ENCODE measurements at regions not wholly inside any gene's neighbourhood (a gene's known extent, or its start where the extent isn't known, plus 50 kb on each side); places are given as distances from the start of the nearest gene placed in this dataset.

DNA sequence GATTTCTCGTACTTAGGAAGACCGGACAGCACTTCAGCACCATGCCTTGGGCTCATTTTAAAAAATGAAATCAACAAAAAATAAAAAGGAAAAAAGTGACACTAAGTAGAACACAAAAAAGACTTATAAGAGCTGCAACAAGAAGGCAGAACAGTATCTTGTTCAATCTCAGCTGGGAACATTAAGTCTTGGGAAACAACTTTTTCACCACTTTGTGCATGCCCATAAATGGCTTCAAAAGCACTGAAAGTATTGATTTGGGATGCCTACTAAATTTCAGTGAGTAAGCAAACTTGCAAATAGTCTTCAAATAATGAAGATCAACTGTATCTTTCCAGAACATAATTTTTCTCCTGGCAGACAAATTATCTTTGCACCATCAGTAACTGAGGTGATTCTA, 489.3 kb downstream of the NXPH1 start:
- Histone ChIP-seq H3K4me1 (no peaks in the 10 kb centered on the region), H3K27me3 (no peaks in the 10 kb centered on the region), H3K36me3 (ENCODE audit: low read depth, missing control alignments) (no peaks in the 10 kb centered on the region), H3K27ac (no peak overlapping the region), H3K4me3 (no peak overlapping the region), H3K9me3 (no peaks in the 10 kb centered on the region)
- TF ChIP-seq, protein P1, sequence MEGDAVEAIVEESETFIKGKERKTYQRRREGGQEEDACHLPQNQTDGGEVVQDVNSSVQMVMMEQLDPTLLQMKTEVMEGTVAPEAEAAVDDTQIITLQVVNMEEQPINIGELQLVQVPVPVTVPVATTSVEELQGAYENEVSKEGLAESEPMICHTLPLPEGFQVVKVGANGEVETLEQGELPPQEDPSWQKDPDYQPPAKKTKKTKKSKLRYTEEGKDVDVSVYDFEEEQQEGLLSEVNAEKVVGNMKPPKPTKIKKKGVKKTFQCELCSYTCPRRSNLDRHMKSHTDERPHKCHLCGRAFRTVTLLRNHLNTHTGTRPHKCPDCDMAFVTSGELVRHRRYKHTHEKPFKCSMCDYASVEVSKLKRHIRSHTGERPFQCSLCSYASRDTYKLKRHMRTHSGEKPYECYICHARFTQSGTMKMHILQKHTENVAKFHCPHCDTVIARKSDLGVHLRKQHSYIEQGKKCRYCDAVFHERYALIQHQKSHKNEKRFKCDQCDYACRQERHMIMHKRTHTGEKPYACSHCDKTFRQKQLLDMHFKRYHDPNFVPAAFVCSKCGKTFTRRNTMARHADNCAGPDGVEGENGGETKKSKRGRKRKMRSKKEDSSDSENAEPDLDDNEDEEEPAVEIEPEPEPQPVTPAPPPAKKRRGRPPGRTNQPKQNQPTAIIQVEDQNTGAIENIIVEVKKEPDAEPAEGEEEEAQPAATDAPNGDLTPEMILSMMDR (IDR thresholded peaks at IDR 0.05) = no peak
- TF ChIP-seq POLR2A (IDR thresholded peaks at IDR 0.05) = no peak
- intact Hi-C loops (cut with DNase I; ENCODE audit: low total_unique reads) = no loop called here
- DNase-seq = no peak
- 92 to 100% methylated on average over 2 of the region's 2 CpGs for WGBS, 2 donors

DNA sequence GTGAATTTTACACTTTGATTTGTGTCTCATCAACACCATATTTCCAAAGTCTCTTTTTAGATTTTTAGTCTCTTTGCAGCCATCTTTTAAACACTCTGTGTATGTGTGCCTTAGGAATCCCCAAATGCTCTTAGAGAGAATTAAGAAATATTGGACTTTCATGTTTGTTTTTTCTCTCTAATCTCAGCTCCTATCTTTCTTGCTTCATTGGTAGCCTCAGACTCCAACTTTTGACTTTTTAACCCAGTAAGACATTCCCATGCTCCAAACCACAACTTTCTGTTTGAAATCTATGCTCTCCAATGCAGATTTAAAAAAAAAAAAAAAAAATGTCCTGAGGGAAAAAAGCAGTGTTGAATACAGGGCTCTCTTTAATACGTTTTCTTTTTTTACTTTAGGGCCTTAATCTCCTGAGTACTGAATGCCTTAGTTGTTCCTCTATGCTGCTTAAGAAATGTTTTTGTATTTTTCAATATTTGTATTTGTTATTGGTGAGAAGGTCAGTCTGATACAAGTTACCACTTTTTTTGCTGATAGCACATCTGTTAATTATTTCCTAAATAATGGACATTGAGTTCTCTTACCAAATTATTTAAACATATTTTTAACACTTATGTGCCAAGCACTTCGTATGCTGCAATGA, 489.9 kb downstream of the NXPH1 start:
- TF ChIP-seq POLR2A (IDR thresholded peaks at IDR 0.05) = no peak
- TF ChIP-seq, protein P1 (IDR thresholded peaks at IDR 0.05) = no peak
- Histone ChIP-seq H3K9me3 (no peaks in the 10 kb centered on the region), H3K27me3 (no peaks in the 10 kb centered on the region), H3K27ac (no peak overlapping the region), H3K36me3 (ENCODE audit: low read depth, missing control alignments) (no peaks in the 10 kb centered on the region), H3K4me1 (no peaks in the 10 kb centered on the region), H3K4me3 (no peak overlapping the region)
- intact Hi-C loops (cut with DNase I; ENCODE audit: low total_unique reads) = no loop called here
- no peak for DNase-seq
- WGBS, 2 donors = 61 to 64% methylated on average over 2 of the region's 2 CpGs

DNA sequence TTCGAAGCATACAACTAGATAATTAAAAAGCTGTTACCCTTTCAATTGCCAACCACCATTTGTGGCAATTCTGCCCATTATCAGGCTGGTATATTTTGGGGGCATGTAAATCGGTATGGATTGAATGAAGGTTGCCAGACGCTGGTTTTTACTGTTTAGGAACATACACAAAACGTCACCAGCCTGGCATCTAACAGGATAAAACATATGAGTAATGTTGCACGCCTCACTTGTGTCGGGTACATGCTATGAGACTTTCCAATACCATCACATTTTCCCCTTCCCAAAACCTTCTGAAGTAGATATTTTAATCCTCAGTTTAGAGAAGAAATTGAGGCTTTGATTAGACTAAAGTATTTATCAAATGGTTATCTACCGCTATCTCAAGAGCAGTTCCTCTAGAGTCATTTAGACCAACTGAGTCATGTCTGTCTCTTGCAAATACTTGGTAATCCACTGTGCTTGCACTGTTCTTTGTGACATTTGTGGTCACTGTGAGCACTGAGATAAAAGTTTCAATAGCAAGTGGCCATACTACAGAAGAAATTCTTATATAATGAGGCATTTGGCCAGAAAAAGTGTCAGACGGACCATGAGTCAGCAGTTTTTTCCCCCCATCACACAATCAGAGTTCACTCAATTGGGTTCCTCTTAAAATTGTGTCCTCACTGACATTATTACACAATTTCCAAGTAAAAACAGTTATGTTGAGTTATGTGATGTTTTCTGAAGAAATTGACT, 498.7 kb downstream of the NXPH1 start:
- Histone ChIP-seq H3K36me3 (ENCODE audit: low read depth, missing control alignments) (no peaks in the 10 kb centered on the region), H3K4me3 (no peak overlapping the region), H3K27me3 (no peaks in the 10 kb centered on the region), H3K27ac (no peak overlapping the region), H3K9me3 (no peaks in the 10 kb centered on the region), H3K4me1 (no peaks in the 10 kb centered on the region)
- intact Hi-C loops (cut with DNase I; ENCODE audit: low total_unique reads) = no loop called here
- TF ChIP-seq, protein P1 (IDR thresholded peaks at IDR 0.05) = no peak
- TF ChIP-seq POLR2A (IDR thresholded peaks at IDR 0.05) = no peak
- DNase-seq = no peak
- WGBS, 2 donors = 75 to 81% methylated on average over 8 of the region's 8 CpGs

DNA sequence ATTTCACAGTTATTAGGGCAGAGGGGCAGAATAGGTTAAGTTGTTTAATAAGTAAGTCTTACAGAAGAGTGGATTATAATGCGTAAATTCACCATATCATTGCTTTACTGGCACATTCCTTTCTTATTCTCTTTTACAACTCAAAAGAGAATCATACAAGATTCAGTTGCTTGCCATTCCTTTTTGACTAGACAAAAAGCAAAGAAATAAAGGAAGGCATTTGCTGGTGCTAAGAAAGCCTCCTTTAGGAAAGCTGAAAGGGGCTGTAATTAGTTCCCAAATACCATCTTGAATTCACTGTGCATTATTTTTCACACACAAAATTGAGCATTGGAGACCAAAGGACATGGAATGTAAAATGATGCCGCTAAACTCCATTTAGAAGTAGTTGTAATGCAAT, 499.3 kb downstream of the NXPH1 start:
- Histone ChIP-seq H3K9me3 (no peaks in the 10 kb centered on the region), H3K4me3 (no peak overlapping the region), H3K36me3 (ENCODE audit: low read depth, missing control alignments) (no peaks in the 10 kb centered on the region), H3K4me1 (no peaks in the 10 kb centered on the region), H3K27me3 (no peaks in the 10 kb centered on the region), H3K27ac (no peak overlapping the region)
- DNase-seq = no peak
- TF ChIP-seq, protein P1 (IDR thresholded peaks at IDR 0.05) = no peak
- TF ChIP-seq POLR2A (IDR thresholded peaks at IDR 0.05) = no peak
- intact Hi-C loops (cut with DNase I; ENCODE audit: low total_unique reads) = no loop called here
- 93 to 95% methylated on average over 2 of the region's 2 CpGs for WGBS, 2 donors

DNA sequence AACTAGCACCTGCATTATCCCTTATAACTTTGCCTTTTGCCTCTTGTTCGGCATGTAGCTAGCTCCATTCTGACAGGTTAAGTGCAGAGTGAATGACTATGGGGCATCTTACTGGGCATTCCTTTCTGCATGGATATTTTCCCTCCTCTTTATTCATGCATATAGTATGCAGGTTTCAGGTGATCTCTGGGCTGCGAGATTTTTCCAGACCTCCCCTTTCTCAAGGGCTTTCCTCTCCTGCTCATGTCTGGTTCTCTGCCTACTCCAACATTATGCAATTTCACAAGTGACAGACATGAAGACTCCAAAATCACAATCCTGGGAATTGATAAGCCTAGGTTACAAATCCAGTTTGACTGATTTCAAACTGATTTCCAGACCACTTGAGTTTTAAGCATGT, 503.8 kb downstream of the NXPH1 start:
- H3K4me3 ChIP-seq = no peak overlapping the region
- no peaks in the 10 kb centered on the region for H3K27me3 ChIP-seq
- no peak for DNase-seq
- no peak overlapping the region for H3K27ac ChIP-seq
- WGBS, 2 donors = 76 to 94% methylated on average over 2 of the region's 2 CpGs
- no peaks in the 10 kb centered on the region for H3K36me3 ChIP-seq (ENCODE audit: low read depth, missing control alignments)
- TF ChIP-seq, protein P1 (IDR thresholded peaks at IDR 0.05) = no peak
- no peak for TF ChIP-seq POLR2A (IDR thresholded peaks at IDR 0.05)
- no peaks in the 10 kb centered on the region for H3K9me3 ChIP-seq
- no peaks in the 10 kb centered on the region for H3K4me1 ChIP-seq
- intact Hi-C loops (cut with DNase I; ENCODE audit: low total_unique reads) = no loop called here

All from testis (tissue), 2 donors.